Spinal cord (tissue), 9 donors: ENCODE measurements at regions not wholly inside any gene's neighbourhood (a gene's known extent, or its start where the extent isn't known, plus 50 kb on each side); places are given as distances from the start of the nearest gene placed in this dataset.
"Not testable (repeated sequence)": the region's sequence is repeated elsewhere in the genome, so short reads cannot be mapped to it uniquely, and the experiment has no call there.

ENCODE experiments used
- DNase-seq, 6 donors: peaks; one replicate each; pipeline versions ENCODE4 v3.0.0 to v3.0.0-alpha.2; 2013 to 2015; ENCODE audit warnings: low spot score in 6 of 6, low read depth in 4 of 6
- H3K27ac ChIP-seq: one replicate; pipeline ENCODE4 v1.5.1; 2013; ENCODE audit warnings: low read depth, low read length, control low read depth
- H3K27me3 ChIP-seq: one replicate; pipeline ENCODE4 v1.6.1; 2013; ENCODE audit warnings: low read length; ENCODE audit not compliant: control insufficient read depth, insufficient read depth
- H3K36me3 ChIP-seq: one replicate; pipeline ENCODE4 v1.6.1; 2013; ENCODE audit warnings: low read length; ENCODE audit not compliant: control insufficient read depth, insufficient read depth
- H3K4me1 ChIP-seq: one replicate; pipeline ENCODE4 v1.6.1; 2013; ENCODE audit warnings: low read length; ENCODE audit not compliant: control insufficient read depth, insufficient read depth
- H3K4me3 ChIP-seq: one replicate; pipeline ENCODE4 v1.5.1; 2013; ENCODE audit warnings: low read depth, low read length, control low read depth
- H3K9me3 ChIP-seq: one replicate; pipeline ENCODE4 v1.6.1; 2013; ENCODE audit warnings: low read length; ENCODE audit not compliant: control insufficient read depth, insufficient read depth
- WGBS: methylation state at CpG from one replicate; pipeline ENCODE4 v1.1.5; 2013; ENCODE audit warnings: missing lambda C conversion rate; ENCODE audit not compliant: insufficient coverage; 5-methylcytosine and 5-hydroxymethylcytosine counted together
- donor health status: healthy.

DNA sequence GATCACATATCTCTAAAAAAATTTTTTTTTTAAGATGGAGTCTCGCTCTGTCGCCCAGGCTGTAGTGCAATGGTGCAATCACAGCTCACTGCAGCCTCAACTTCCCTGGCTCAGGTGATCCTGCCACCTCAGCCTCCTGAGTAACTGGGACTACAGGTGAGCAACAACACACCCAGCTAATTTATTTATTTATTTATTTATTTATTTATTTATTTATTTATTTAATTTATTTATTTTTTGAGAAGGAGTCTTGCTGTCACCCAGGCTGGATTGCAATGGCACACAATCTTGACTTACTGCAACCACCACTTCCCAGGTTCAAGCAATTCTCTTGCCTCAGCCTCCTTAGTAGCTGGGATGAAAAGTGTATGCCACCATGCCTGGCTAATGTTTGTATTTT, 507.9 kb downstream of the KCNJ18 start:
- H3K4me1 ChIP-seq, H3K36me3 ChIP-seq, H3K9me3 ChIP-seq, H3K4me3 ChIP-seq, H3K27me3 ChIP-seq, DNase-seq, H3K27ac ChIP-seq: not testable (repeated sequence)
- no CpG with 5 or more reads among the region's 2 CpGs for WGBS

DNA sequence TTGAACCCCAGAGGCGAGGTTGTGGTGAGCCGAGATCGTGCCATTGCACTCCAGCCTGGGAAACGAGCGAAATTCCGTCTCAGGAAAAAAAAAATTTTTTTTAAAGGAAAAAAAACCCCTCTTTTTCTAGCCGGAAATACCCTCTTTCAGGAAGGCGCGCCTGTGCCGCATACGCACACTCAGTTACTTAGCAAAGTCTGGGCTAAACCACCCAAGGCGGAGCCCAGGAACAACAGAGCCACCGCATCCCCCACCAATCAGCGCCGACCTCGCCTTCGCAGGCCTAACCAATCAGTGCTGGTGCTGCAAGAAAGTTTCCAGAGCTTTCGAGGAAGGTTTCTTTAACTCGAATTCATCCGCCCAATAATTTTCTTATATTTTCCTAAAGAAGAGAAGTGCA, 510.4 kb downstream of the KCNJ18 start:
- Histone ChIP-seq H3K27ac (no peak overlapping the region), H3K9me3 (peaks cover 2% of the 10 kb centered on the region), H3K36me3 (no peaks in the 10 kb centered on the region), H3K27me3 (no peaks in the 10 kb centered on the region), H3K4me3 (no peak overlapping the region), H3K4me1 (no peaks in the 10 kb centered on the region)
- DNase-seq, result no peak
- WGBS, result 96% methylated on average over 5 of the region's 20 CpGs

GRCh38 chr17:22203208-22203715, 510.9 kb downstream of the KCNJ18 start:
- Histone ChIP-seq H3K9me3 (peaks cover 2% of the 10 kb centered on the region), H3K27me3 (no peaks in the 10 kb centered on the region), H3K36me3 (no peaks in the 10 kb centered on the region), H3K27ac (no peak overlapping the region), H3K4me1 (no peaks in the 10 kb centered on the region), H3K4me3 (no peak overlapping the region)
- WGBS, result 86% methylated on average over 27 of the region's 29 CpGs
- DNase-seq, result no peak

DNA sequence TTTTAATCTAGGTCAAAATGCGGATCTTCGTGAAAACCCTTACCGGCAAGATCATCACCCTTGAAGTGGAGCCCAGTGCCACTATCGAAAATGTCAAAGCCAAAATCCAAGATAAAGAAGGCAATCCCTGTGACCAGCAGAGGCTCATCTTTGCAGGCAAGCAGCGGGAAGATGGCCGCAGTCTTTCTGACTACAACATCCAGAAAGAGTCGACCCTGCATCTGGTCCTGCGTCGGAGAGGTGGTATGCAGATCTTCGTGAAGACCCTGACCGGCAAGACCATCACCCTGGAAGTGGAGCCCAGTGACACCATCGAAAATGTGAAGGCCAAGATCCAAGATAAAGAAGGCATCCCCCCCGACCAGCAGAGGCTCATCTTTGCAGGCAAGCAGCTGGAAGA, 511.8 kb downstream of the KCNJ18 start:
- 80% methylated on average over 12 of the region's 13 CpGs for WGBS
- H3K9me3 ChIP-seq, H3K4me1 ChIP-seq, H3K36me3 ChIP-seq, H3K4me3 ChIP-seq, H3K27me3 ChIP-seq, DNase-seq, H3K27ac ChIP-seq: not testable (repeated sequence)

DNA sequence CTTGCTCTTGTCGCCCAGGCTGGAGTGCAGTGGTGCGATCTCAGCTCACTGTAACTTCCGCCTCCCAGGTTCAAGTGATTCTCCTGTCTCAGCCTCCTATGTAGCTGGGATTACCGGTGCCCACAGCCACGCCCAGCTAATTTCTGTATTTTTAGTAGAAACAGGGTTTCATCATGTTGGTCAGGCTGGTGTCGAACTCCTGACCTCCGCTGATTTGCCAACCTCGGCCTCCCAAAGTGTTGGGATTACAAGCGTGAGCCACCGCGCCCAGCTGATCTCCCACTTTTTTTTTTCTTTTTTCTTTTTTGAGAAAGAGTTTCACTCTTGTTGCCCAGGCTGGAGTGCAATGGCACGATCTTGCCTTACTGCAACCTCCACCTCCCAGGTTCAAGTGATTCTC, 517.9 kb downstream of the KCNJ18 start:
- not testable (repeated sequence) for H3K4me3 ChIP-seq, H3K9me3 ChIP-seq, H3K4me1 ChIP-seq, H3K27ac ChIP-seq, DNase-seq, H3K36me3 ChIP-seq, H3K27me3 ChIP-seq
- 97% methylated on average over 6 of the region's 12 CpGs for WGBS

DNA sequence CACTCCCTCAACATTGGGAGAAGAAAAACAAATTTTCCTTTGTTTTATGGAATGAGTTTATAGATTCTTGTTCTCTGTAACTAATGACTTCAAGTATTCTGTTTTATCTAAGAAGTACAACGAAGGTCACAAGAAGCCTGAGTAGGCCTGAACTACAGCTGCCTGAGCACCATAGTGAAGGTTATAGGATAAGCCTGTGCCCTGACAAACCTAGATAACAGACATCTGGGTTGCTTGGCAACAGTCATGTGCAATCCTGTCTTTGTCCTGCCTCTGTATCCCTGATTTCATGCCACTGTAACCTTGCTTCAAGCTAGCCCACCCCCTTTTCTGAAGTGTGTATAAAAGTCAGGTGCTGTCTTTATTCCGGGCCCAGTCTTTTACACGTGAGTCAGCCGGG, 520.8 kb downstream of the KCNJ18 start:
- not testable (repeated sequence) for H3K36me3 ChIP-seq, H3K27ac ChIP-seq, DNase-seq, H3K9me3 ChIP-seq, H3K4me1 ChIP-seq, H3K27me3 ChIP-seq, H3K4me3 ChIP-seq
- 66% methylated on average over 3 of the region's 4 CpGs for WGBS

- no peaks in the 10 kb centered on the region for H3K4me1 ChIP-seq
- no peaks in the 10 kb centered on the region for H3K36me3 ChIP-seq
- 47% methylated on average over 20 of the region's 27 CpGs for WGBS
- H3K27ac ChIP-seq, result no peak overlapping the region
- no peaks in the 10 kb centered on the region for H3K27me3 ChIP-seq
- no peak overlapping the region for H3K4me3 ChIP-seq
- H3K9me3 ChIP-seq, result peaks cover 6% of the 10 kb centered on the region
- DNase-seq, result no peak
Measured at GRCh38 chr17:22217135-22217534, 524.8 kb downstream of the KCNJ18 start.

DNA sequence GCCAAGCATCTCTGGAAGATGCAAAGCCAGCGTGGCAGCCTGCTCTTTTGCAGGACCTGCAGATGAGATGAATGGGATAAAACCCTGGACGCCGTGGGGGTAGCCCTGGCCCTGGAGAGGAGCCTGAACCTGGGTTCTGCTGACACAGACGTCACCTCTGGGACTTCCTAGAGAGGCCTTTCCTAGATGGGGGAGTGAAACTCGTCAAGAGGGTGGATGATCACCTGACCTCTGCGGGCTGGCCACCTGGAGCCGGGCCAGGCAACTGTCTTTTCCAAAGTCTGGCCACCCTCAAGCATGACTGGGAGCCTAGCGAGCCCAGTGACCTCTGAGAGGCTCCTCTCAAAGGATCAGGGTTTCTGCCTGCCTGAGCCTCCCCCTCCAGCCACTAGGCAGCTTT, 529.0 kb downstream of the KCNJ18 start:
- Histone ChIP-seq H3K27ac (no peak overlapping the region), H3K9me3 (peaks cover 5% of the 10 kb centered on the region), H3K36me3 (no peaks in the 10 kb centered on the region), H3K4me1 (no peaks in the 10 kb centered on the region), H3K27me3 (no peaks in the 10 kb centered on the region), H3K4me3 (no peak overlapping the region)
- WGBS, result 55% methylated on average over 8 of the region's 8 CpGs
- no peak for DNase-seq

DNA sequence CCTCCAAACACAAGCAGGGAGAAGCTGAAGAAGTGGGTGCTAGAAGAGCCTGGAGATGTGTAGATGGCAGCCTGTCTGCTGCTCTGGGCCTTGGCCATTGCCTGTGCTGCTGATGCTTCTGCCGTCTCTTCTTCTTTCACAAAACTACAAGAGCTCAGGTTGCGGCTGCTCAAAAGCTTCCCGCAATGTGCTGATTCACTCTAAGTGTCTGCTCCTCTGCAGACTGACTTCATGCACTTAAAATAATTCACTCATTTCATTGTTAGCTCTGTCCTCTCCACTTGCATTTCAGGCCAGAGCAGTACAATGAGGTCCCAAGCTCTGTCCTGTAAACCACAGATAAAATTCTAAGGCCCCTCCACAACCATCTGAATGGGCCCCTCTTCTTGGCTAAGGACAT, 534.2 kb downstream of the KCNJ18 start:
- WGBS, result 91% methylated on average over 3 of the region's 3 CpGs
- not testable (repeated sequence) for H3K4me1 ChIP-seq, H3K4me3 ChIP-seq, H3K27me3 ChIP-seq, H3K27ac ChIP-seq, H3K36me3 ChIP-seq, H3K9me3 ChIP-seq, DNase-seq

- not testable (repeated sequence) for H3K36me3 ChIP-seq, H3K9me3 ChIP-seq, DNase-seq, H3K27me3 ChIP-seq, H3K27ac ChIP-seq, H3K4me1 ChIP-seq, H3K4me3 ChIP-seq
- 42% methylated on average over 3 of the region's 3 CpGs for WGBS
Measured at GRCh38 chr17:22226932-22227331, 534.6 kb downstream of the KCNJ18 start.
